K562 (cell line): ENCODE measurements at regions not wholly inside any gene's neighbourhood (a gene's known extent, or its start where the extent isn't known, plus 50 kb on each side); places are given as distances from the start of the nearest gene placed in this dataset.

Experiments
- ATAC-seq: fragments of 200-7000 bp; cut with Tn5 transposase; 3 replicates; pipeline ENCODE4 v1.9.1; 2020; ENCODE audit warnings: moderate library complexity
- BruUV-seq: library from RNA; stranded (reverse); fragments of 400-500 nt; replicated peaks from 2 replicates; lab custom pipeline; 2021; lab: Mats Ljungman, UMichigan
- CTCF ChIA-PET: fragments of 300-600 bp; formaldehyde crosslinking; extraction: SDS; loops from one replicate; lab custom pipeline; 2021; ENCODE audit warnings: low intra/inter-chr PET ratio; lab: Yijun Ruan, JAX
- POLR2A ChIA-PET: fragments of 300-600, 350-650 bp; sonication (Branson Sonifier 250); formaldehyde crosslinking; extraction: SDS; loops from one replicate; lab custom pipeline; 2021; ENCODE audit warnings: antibody characterized with exemption, inconsistent platforms; lab: Yijun Ruan, JAX
- DNase-seq, 4 experiments: peaks; one replicate each; pipeline versions ENCODE4 v3.0.0 to v3.0.0-alpha.2; 2011 to 2018; ENCODE audit warnings: low spot score in 3 of 4, mixed read lengths in 3 of 4; ENCODE audit errors: extremely low read depth in 1 of 4
- FAIRE-seq: peaks from 2 replicates; lab custom pipeline; 2011; peaks lifted over from hg19 to GRCh38; lab: Jason Lieb, UNC
- H2AFZ ChIP-seq: 2 replicates; pipeline ENCODE4 v1.6.0; 2011; ENCODE audit warnings: low read depth, low read length, control low read depth, inconsistent platforms
- H3K27ac ChIP-seq: fragments of 200-600 bp; 3 replicates; pipeline ENCODE4 v1.8.0; 2011; ENCODE audit warnings: low read depth, mild to moderate bottlenecking, control low read depth, inconsistent platforms, low read length, moderate library complexity, mixed read lengths; ENCODE audit errors: extremely low read depth
- H3K27me3 ChIP-seq, 2 experiments: fragments of 300-600 bp in 1 of 2; 2 replicates in 1 of 2; 3 replicates in 1 of 2; pipeline versions ENCODE4 v1.6.0 to v1.8.0; 2011; ENCODE audit warnings: inconsistent platforms in 2 of 2, low read length in 2 of 2, mild to moderate bottlenecking in 1 of 2, mixed read lengths in 1 of 2, moderate library complexity in 1 of 2; ENCODE audit not compliant: control insufficient read depth in 2 of 2, insufficient read depth in 2 of 2
- H3K36me3 ChIP-seq: fragments of 300-600 bp; 3 replicates; pipeline ENCODE4 v1.8.0; 2011; ENCODE audit warnings: mild to moderate bottlenecking, low read length, inconsistent platforms; ENCODE audit not compliant: control insufficient read depth, insufficient read depth
- H3K4me1 ChIP-seq, 2 experiments: fragments of 200-600 bp in 1 of 2; replicated peaks in 1 of 2; 2 replicates in 1 of 2; 3 replicates in 1 of 2; pipeline versions ENCODE4 v1.5.1 to v1.8.0; 2011; ENCODE audit warnings: inconsistent platforms in 2 of 2, low read length in 2 of 2, mild to moderate bottlenecking in 1 of 2, mixed read lengths in 1 of 2, moderate library complexity in 1 of 2; ENCODE audit not compliant: control insufficient read depth in 2 of 2, insufficient read depth in 2 of 2
- H3K4me2 ChIP-seq: 2 replicates; pipeline ENCODE4 v1.6.1; 2011; ENCODE audit warnings: low read length, control low read depth, inconsistent platforms, mixed read lengths; ENCODE audit not compliant: insufficient read depth
- H3K4me3 ChIP-seq: fragments of 200-600 bp; sonication (generic), shearing (Covaris generic); 2 replicates; pipeline ENCODE4 v1.5.1; 2016; ENCODE audit warnings: control low read depth, inconsistent platforms
- H3K79me2 ChIP-seq: fragments of 200-600 bp; 3 replicates; pipeline ENCODE4 v1.8.0; 2011; ENCODE audit warnings: low read length, inconsistent platforms; ENCODE audit not compliant: control insufficient read depth, insufficient read depth
- H3K9ac ChIP-seq, 2 experiments: 2 replicates each; pipeline versions ENCODE4 v1.6.0 to v1.6.1; 2011; ENCODE audit warnings: low read depth in 2 of 2, low read length in 2 of 2, control low read depth in 1 of 2, inconsistent platforms in 1 of 2, mild to moderate bottlenecking in 1 of 2, mixed read lengths in 1 of 2; ENCODE audit not compliant: insufficient read depth in 1 of 2
- H3K9me1 ChIP-seq: one replicate; pipeline ENCODE4 v1.6.0; 2011; ENCODE audit warnings: inconsistent platforms, mild to moderate bottlenecking, low read length, moderate library complexity; ENCODE audit not compliant: control insufficient read depth, insufficient read depth
- H3K9me3 ChIP-seq: replicated peaks from 2 replicates; pipeline ENCODE4 v1.5.1; 2011; ENCODE audit warnings: low read depth, low read length, inconsistent platforms; ENCODE audit not compliant: control insufficient read depth, insufficient read depth
- H4K20me1 ChIP-seq: replicated peaks from 2 replicates; pipeline ENCODE4 v1.6.1; 2011; ENCODE audit warnings: low read length, inconsistent platforms, mixed read lengths; ENCODE audit not compliant: control insufficient read depth, insufficient read depth
- ARID3A ChIP-seq: IDR thresholded peaks from 2 replicates; pipeline ENCODE4 v1.6.1; 2012; ENCODE audit warnings: low read depth, low read length, improper control_type of control experiment, borderline replicate concordance
- ATF2 ChIP-seq: sonication (generic); formaldehyde crosslinking; IDR thresholded peaks from 2 replicates; pipeline ENCODE4 v1.8.1; 2022; ENCODE audit warnings: missing genetic modification reagents
- EP300 ChIP-seq: IDR thresholded peaks from 2 replicates; pipeline ENCODE4 v1.6.1; 2012; ENCODE audit warnings: low read length, improper control_type of control experiment
- HDAC8 ChIP-seq: fragments of 450-650 bp; IDR thresholded peaks from 2 replicates; pipeline ENCODE4 v1.6.1; 2016; ENCODE audit warnings: mild to moderate bottlenecking, missing genetic modification characterization, moderate library complexity, missing compliant biosample characterization
- MTA2 ChIP-seq: fragments of 450-650 bp; IDR thresholded peaks from 2 replicates; pipeline ENCODE4 v1.6.1; 2016; ENCODE audit warnings: low read depth
- NR1H2 ChIP-seq: sonication (generic); formaldehyde crosslinking; IDR thresholded peaks from 2 replicates; pipeline ENCODE4 v1.4.0; 2020; ENCODE audit warnings: mild to moderate bottlenecking, missing genetic modification reagents
- ZFP30 ChIP-seq: fragments of 250-450 bp; sonication (Bioruptor Pico); IDR thresholded peaks from 2 replicates; pipeline ENCODE4 v1.8.0; 2022; ENCODE audit warnings: moderate library complexity, mild to moderate bottlenecking, inconsistent platforms, borderline replicate concordance
- ZNF764 ChIP-seq: fragments of 250-450 bp; sonication (Bioruptor Pico); IDR thresholded peaks from 2 replicates; pipeline ENCODE4 v1.4.0; 2020; ENCODE audit warnings: low read depth, mild to moderate bottlenecking, moderate library complexity
- ZNF778 ChIP-seq: fragments of 450-650 bp; formaldehyde crosslinking; IDR thresholded peaks from 2 replicates; pipeline ENCODE4 v1.4.0; 2020; ENCODE audit warnings: mild to moderate bottlenecking, moderate library complexity
- WGBS: fragments of 100-300 bp; shearing (Covaris generic); methylation state at CpG from one replicate; pipeline ENCODE4 v1.1.6; 2016; ENCODE audit warnings: low coverage, mixed read lengths; ENCODE audit not compliant: insufficient coverage; ENCODE audit errors: missing lambda C conversion rate; 5-methylcytosine and 5-hydroxymethylcytosine counted together
- in situ Hi-C: fragments of 300-500 bp; cut with MboI; formaldehyde crosslinking; loops from 4 replicates; pipeline ENCODE4 v1.15.0; 2018; ENCODE audit warnings: inconsistent platforms, mixed read lengths
- intact Hi-C: fragments of 100-400 bp; cut with micrococcal nuclease; formaldehyde crosslinking; loops from 2 replicates; pipeline ENCODE4 v1.14.2; 2022
- TF ChIP-seq, protein P1 (sequence below): fragments of 450-650 bp; IDR thresholded peaks from 2 replicates; pipeline ENCODE4 v1.6.1; 2017; ENCODE audit warnings: mild to moderate bottlenecking, moderate library complexity
- TF ChIP-seq, protein P2 (sequence below): fragments of 150-350 bp; IDR thresholded peaks from 2 replicates; pipeline ENCODE4 v1.6.1; 2014; ENCODE audit warnings: low read depth, mild to moderate bottlenecking, low read length, borderline replicate concordance
- TF ChIP-seq, protein P3 (sequence below): sonication (generic); formaldehyde crosslinking; IDR thresholded peaks from 2 replicates; pipeline ENCODE4 v1.9.0; 2022; ENCODE audit warnings: mild to moderate bottlenecking, missing genetic modification reagents

DNA sequence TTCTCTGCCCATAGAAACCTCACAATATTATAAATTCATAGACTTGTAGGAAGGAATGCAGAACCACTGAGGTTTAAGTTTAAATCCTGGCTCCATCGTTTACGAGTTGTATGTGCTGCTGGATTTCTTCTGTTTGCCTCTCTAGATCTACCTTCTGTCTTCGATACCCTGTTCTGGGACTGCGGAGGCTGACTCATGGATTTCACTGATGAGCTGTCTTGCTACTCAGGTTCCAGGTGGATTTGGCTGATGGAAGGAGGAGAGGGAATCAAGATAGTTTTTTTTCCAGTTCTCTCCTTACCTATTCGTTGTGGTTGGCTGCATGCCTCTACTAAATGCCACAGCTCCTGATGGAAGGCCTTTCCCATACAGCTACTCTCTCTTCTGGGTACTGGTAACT is 375.8 kb downstream of the REEP3 start (continued):
- TF ChIP-seq ATF2 (CRISPR knock-in tag) (no peak), ZFP30 (CRISPR knock-in tag) (no peak), EP300 (no peak)

DNA sequence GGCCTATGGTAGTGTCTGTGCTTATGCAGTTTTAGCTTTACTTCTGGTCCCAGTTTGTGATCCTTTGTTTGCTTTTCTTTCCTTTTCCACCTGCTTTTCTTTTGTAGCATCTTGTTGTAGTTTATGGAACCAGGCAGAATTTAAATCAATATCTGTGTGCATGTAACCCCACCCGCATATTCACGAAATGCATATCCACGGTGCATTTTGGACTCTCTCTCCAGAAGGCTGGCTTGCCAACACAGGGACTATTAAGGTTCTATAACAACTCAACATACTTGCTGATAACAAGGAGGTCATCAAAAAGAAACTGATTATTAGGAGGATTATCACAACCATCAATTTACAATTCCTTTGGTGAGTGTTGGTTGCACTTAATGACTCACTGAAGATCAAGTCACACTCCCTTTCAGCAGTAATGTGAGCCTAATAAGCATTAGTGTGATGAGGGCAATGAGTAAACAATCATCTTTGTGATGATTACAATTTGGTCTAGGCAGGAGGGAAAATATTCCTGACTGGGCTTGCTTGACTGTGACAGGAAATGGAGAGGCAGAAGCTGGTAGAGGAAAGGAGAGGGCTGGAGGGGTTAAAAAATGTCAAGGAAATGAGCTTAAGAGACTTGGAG is 378.6 kb downstream of the REEP3 start:
- H3K79me2 ChIP-seq, result no peaks in the 10 kb centered on the region
- H3K4me3 ChIP-seq, result no peak overlapping the region
- ATAC-seq (no peak), FAIRE-seq (no peak), DNase-seq (no peak)
- no peak overlapping the region for H3K9ac ChIP-seq
- no peak overlapping the region for H3K4me2 ChIP-seq
- intact Hi-C loops, result no loop called here
- no peak overlapping the region for H3K27ac ChIP-seq
- BruUV-seq, result no TSS peak
- H4K20me1 ChIP-seq, result no peaks in the 10 kb centered on the region
- ChIA-PET CTCF (no interaction called here), POLR2A (no interaction called here)
- H3K36me3 ChIP-seq, result no peaks in the 10 kb centered on the region
- no peaks in the 10 kb centered on the region for H3K4me1 ChIP-seq
- H3K9me1 ChIP-seq, result no peaks in the 10 kb centered on the region
- no peak overlapping the region for H2AFZ ChIP-seq
- in situ Hi-C loops, result no loop called here
- H3K9me3 ChIP-seq, result no peaks in the 10 kb centered on the region
- no peaks in the 10 kb centered on the region for H3K27me3 ChIP-seq
- WGBS, result 0% methylated on average over 3 of the region's 3 CpGs
- TF ChIP-seq HDAC8 (tag), result no peak
- no peak for TF ChIP-seq MTA2
- TF ChIP-seq ZNF778 (CRISPR knock-in tag), result no peak
- TF ChIP-seq, protein P1, sequence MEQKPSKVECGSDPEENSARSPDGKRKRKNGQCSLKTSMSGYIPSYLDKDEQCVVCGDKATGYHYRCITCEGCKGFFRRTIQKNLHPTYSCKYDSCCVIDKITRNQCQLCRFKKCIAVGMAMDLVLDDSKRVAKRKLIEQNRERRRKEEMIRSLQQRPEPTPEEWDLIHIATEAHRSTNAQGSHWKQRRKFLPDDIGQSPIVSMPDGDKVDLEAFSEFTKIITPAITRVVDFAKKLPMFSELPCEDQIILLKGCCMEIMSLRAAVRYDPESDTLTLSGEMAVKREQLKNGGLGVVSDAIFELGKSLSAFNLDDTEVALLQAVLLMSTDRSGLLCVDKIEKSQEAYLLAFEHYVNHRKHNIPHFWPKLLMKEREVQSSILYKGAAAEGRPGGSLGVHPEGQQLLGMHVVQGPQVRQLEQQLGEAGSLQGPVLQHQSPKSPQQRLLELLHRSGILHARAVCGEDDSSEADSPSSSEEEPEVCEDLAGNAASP, result no peak
- TF ChIP-seq, protein P2, sequence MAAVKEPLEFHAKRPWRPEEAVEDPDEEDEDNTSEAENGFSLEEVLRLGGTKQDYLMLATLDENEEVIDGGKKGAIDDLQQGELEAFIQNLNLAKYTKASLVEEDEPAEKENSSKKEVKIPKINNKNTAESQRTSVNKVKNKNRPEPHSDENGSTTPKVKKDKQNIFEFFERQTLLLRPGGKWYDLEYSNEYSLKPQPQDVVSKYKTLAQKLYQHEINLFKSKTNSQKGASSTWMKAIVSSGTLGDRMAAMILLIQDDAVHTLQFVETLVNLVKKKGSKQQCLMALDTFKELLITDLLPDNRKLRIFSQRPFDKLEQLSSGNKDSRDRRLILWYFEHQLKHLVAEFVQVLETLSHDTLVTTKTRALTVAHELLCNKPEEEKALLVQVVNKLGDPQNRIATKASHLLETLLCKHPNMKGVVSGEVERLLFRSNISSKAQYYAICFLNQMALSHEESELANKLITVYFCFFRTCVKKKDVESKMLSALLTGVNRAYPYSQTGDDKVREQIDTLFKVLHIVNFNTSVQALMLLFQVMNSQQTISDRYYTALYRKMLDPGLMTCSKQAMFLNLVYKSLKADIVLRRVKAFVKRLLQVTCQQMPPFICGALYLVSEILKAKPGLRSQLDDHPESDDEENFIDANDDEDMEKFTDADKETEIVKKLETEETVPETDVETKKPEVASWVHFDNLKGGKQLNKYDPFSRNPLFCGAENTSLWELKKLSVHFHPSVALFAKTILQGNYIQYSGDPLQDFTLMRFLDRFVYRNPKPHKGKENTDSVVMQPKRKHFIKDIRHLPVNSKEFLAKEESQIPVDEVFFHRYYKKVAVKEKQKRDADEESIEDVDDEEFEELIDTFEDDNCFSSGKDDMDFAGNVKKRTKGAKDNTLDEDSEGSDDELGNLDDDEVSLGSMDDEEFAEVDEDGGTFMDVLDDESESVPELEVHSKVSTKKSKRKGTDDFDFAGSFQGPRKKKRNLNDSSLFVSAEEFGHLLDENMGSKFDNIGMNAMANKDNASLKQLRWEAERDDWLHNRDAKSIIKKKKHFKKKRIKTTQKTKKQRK, result no peak
- TF ChIP-seq, protein P3, sequence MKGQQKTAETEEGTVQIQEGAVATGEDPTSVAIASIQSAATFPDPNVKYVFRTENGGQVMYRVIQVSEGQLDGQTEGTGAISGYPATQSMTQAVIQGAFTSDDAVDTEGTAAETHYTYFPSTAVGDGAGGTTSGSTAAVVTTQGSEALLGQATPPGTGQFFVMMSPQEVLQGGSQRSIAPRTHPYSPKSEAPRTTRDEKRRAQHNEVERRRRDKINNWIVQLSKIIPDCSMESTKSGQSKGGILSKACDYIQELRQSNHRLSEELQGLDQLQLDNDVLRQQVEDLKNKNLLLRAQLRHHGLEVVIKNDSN (CRISPR knock-in tag), result no peak
- TF ChIP-seq NR1H2 (CRISPR knock-in tag), result no peak
- no peak for TF ChIP-seq ARID3A
- TF ChIP-seq ZFP30 (CRISPR knock-in tag), result no peak
- TF ChIP-seq ZNF764 (CRISPR knock-in tag), result no peak
